Esophagus squamous epithelium (tissue), 4 donors: ENCODE measurements at regions not wholly inside any gene's neighbourhood (a gene's known extent, or its start where the extent isn't known, plus 50 kb on each side); places are given as distances from the start of the nearest gene placed in this dataset.

Experiments used
- POLR2A ChIP-seq, 4 donors: fragments of 450-650 bp; IDR thresholded peaks; one replicate each; pipeline ENCODE4 v1.6.1; 2017; ENCODE audit warnings: antibody characterized with exemption in 4 of 4, mild to moderate bottlenecking in 4 of 4, moderate library complexity in 3 of 4
- TF ChIP-seq, protein P1 (sequence below), 6 experiments: fragments of 450-650 bp in 4 of 6; fragments of 200-600 bp in 2 of 6; sonication (generic) in 2 of 6; IDR thresholded peaks; one replicate each; pipeline ENCODE4 v1.5.1; 2016 to 2019; ENCODE audit warnings: antibody characterized with exemption in 6 of 6, mild to moderate bottlenecking in 4 of 6, moderate library complexity in 4 of 6

DNA sequence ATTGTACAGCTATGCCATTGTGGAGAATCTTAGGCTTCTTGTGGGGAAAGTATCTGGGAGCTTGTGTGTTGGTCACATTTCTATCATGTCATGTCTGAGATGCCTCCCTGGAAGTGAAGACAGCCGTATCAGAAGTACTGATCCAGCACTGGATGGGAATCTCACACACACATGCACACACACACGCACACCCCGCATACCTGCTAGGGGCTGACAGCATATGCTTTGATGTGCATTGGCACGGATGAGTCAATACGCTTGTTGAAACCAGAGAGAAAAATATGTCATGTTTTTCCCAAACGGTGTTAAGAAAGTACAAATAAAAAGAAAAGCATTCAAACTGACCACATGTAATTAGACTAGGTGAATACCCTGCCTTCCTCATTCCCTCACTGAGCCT, 260.8 kb downstream of the KTN1 start:
- no peak for TF ChIP-seq POLR2A (IDR thresholded peaks at IDR 0.05)
- TF ChIP-seq, protein P1, sequence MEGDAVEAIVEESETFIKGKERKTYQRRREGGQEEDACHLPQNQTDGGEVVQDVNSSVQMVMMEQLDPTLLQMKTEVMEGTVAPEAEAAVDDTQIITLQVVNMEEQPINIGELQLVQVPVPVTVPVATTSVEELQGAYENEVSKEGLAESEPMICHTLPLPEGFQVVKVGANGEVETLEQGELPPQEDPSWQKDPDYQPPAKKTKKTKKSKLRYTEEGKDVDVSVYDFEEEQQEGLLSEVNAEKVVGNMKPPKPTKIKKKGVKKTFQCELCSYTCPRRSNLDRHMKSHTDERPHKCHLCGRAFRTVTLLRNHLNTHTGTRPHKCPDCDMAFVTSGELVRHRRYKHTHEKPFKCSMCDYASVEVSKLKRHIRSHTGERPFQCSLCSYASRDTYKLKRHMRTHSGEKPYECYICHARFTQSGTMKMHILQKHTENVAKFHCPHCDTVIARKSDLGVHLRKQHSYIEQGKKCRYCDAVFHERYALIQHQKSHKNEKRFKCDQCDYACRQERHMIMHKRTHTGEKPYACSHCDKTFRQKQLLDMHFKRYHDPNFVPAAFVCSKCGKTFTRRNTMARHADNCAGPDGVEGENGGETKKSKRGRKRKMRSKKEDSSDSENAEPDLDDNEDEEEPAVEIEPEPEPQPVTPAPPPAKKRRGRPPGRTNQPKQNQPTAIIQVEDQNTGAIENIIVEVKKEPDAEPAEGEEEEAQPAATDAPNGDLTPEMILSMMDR (IDR thresholded peaks at IDR 0.05) = no peak
